Lower leg skin (tissue), 3 donors: ENCODE measurements at regions not wholly inside any gene's neighbourhood (a gene's known extent, or its start where the extent isn't known, plus 50 kb on each side); places are given as distances from the start of the nearest gene placed in this dataset.

Source experiments
- CTCF ChIP-seq, 3 donors: fragments of 450-650 bp; IDR thresholded peaks; one replicate each; pipeline ENCODE4 v1.5.1; 2016; ENCODE audit warnings: antibody characterized with exemption in 3 of 3, mild to moderate bottlenecking in 3 of 3, moderate library complexity in 2 of 3
- POLR2A ChIP-seq, 2 donors: fragments of 450-650 bp; IDR thresholded peaks; one replicate each; pipeline ENCODE4 v1.6.1; 2016 to 2017; ENCODE audit warnings: antibody characterized with exemption in 2 of 2, mild to moderate bottlenecking in 1 of 2, moderate library complexity in 1 of 2

- TF ChIP-seq POLR2A (IDR thresholded peaks at IDR 0.05) (no peak), CTCF (IDR thresholded peaks at IDR 0.05) (no peak)
Observed at GRCh38 chr9:135023088-135023785, 64.2 kb upstream of the OLFM1 start.
